Muscle layer of duodenum (tissue), 2 donors: ENCODE measurements at regions not wholly inside any gene's neighbourhood (a gene's known extent, or its start where the extent isn't known, plus 50 kb on each side); places are given as distances from the start of the nearest gene placed in this dataset.

ENCODE experiments used
- H3K27ac ChIP-seq: one replicate; pipeline ENCODE4 v1.7.0; 2013; ENCODE audit warnings: mild to moderate bottlenecking, low read length
- H3K27me3 ChIP-seq: one replicate; pipeline ENCODE4 v1.7.0; 2013; ENCODE audit warnings: low read depth, mild to moderate bottlenecking, control low read depth, low read length
- H3K36me3 ChIP-seq, 2 donors: one replicate each; pipeline ENCODE4 v1.7.0; 2013; ENCODE audit warnings: low read length in 2 of 2, control low read depth in 1 of 2, mild to moderate bottlenecking in 1 of 2; ENCODE audit not compliant: insufficient read depth in 2 of 2, control insufficient read depth in 1 of 2
- H3K4me1 ChIP-seq, 2 donors: one replicate each; pipeline ENCODE4 v1.7.0; 2013; ENCODE audit warnings: low read length in 2 of 2, mild to moderate bottlenecking in 2 of 2, control low read depth in 1 of 2, moderate library complexity in 1 of 2; ENCODE audit not compliant: insufficient read depth in 2 of 2, control insufficient read depth in 1 of 2
- H3K4me3 ChIP-seq, 2 donors: one replicate each; pipeline ENCODE4 v1.7.0; 2013; ENCODE audit warnings: low read length in 2 of 2, low read depth in 1 of 2, mild to moderate bottlenecking in 1 of 2
- H3K9me3 ChIP-seq, 2 donors: one replicate each; pipeline ENCODE4 v1.7.0; 2013; ENCODE audit warnings: low read length in 2 of 2, control low read depth in 1 of 2, mild to moderate bottlenecking in 1 of 2; ENCODE audit not compliant: control insufficient read depth in 1 of 2
- donor health status: healthy.

GRCh38 chr3:127092368-127092767, 100.6 kb upstream of the PRR23E start:
- no peaks in the 10 kb centered on the region for H3K36me3 ChIP-seq
- no peaks in the 10 kb centered on the region for H3K4me1 ChIP-seq
- no peaks in the 10 kb centered on the region for H3K27me3 ChIP-seq
- H3K9me3 ChIP-seq = peaks cover 0 to 3% of the 10 kb centered on the region in 2 donors
- H3K27ac ChIP-seq = no peak overlapping the region
- no peak overlapping the region for H3K4me3 ChIP-seq

DNA sequence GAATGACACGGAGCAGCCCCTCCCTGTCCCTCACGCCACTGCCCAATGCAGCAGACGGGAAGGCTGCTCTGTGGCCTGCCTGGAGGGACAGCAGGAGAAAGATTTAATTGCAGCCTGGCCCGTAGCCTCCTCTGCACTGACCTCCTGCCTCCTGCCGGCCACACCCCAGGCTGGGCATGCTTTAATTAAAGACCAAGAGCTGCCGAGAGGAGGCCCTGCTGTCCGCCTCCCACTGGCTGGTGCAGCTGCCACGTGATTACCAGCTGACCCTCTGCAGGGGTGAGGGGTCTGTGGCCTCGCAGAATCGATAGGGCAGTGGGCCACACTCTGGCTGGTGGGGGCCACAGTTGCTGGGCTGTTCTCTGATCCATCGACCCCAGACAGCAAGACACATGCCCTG, 100.2 kb upstream of the PRR23E start:
- H3K4me3 ChIP-seq = no peak overlapping the region
- no peaks in the 10 kb centered on the region for H3K27me3 ChIP-seq
- no peaks in the 10 kb centered on the region for H3K36me3 ChIP-seq

DNA sequence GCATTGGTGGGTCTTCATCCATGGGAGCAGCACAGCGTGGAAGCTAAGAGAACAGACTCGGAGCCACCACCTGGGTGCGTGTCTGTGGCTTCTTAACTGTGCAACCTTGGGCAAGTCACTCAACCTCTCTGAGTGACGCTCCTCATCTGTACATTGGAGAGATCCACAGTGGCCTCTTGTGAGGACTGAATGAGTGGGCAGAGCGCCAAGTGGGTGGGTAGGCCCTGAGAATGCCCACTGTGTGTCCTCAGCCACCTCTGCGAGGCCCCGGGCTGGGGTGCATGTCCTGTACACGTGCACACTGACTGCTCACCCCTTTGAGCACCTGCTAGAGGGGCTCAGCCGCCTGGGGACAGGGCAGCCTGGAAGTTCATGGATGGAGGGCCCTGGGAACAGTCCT, 99.6 kb upstream of the PRR23E start:
- Histone ChIP-seq H3K27ac (no peak overlapping the region), H3K4me1 (no peaks in the 10 kb centered on the region), H3K36me3 (no peaks in the 10 kb centered on the region), H3K4me3 (no peak overlapping the region), H3K27me3 (no peaks in the 10 kb centered on the region), H3K9me3 (peaks cover 0 to 3% of the 10 kb centered on the region in 2 donors)

More for the DNA sequence above, 100.2 kb upstream of the PRR23E start:
- Histone ChIP-seq H3K9me3 (peaks cover 0 to 3% of the 10 kb centered on the region in 2 donors), H3K27ac (no peak overlapping the region), H3K4me1 (no peaks in the 10 kb centered on the region)

GRCh38 chr3:127095774-127096173, 97.2 kb upstream of the PRR23E start:
- Histone ChIP-seq H3K4me1 (no peaks in the 10 kb centered on the region), H3K9me3 (peaks cover 0 to 3% of the 10 kb centered on the region in 2 donors), H3K27me3 (no peaks in the 10 kb centered on the region), H3K27ac (no peak overlapping the region), H3K36me3 (no peaks in the 10 kb centered on the region), H3K4me3 (no peak overlapping the region)

GRCh38 chr3:127096256-127097071, 96.5 kb upstream of the PRR23E start:
- no peaks in the 10 kb centered on the region for H3K36me3 ChIP-seq
- no peak overlapping the region for H3K27ac ChIP-seq
- H3K4me3 ChIP-seq = no peak overlapping the region
- H3K4me1 ChIP-seq = no peaks in the 10 kb centered on the region
- H3K9me3 ChIP-seq = peaks cover 0 to 3% of the 10 kb centered on the region in 2 donors
- H3K27me3 ChIP-seq = no peaks in the 10 kb centered on the region

DNA sequence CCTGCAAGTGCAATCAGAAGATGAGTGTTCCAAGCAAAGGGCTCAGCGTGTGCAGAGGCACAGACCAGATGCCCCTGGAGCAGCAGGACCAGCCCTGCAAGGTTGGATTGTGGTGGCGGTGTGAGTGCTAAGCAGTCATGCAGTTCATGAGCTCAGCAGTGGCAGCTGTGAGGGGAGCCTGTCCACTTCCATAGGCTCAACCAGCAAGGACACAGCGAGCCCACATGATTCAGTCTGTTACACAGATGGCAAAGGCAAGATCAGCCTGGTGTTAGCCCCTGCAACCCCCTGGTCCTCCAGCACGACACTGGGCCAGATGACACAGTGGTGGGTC, 95.9 kb upstream of the PRR23E start:
- Histone ChIP-seq H3K4me1 (no peaks in the 10 kb centered on the region), H3K27me3 (no peaks in the 10 kb centered on the region), H3K9me3 (peaks cover 0 to 3% of the 10 kb centered on the region in 2 donors), H3K27ac (no peak overlapping the region), H3K36me3 (no peaks in the 10 kb centered on the region), H3K4me3 (no peak overlapping the region)

- Histone ChIP-seq H3K27ac (no peak overlapping the region), H3K27me3 (no peaks in the 10 kb centered on the region), H3K9me3 (peaks cover 0 to 3% of the 10 kb centered on the region in 2 donors), H3K4me3 (no peak overlapping the region), H3K36me3 (no peaks in the 10 kb centered on the region), H3K4me1 (no peaks in the 10 kb centered on the region)
These were observed 95.5 kb upstream of the PRR23E start for GRCh38 chr3:127097481-127097880.

DNA sequence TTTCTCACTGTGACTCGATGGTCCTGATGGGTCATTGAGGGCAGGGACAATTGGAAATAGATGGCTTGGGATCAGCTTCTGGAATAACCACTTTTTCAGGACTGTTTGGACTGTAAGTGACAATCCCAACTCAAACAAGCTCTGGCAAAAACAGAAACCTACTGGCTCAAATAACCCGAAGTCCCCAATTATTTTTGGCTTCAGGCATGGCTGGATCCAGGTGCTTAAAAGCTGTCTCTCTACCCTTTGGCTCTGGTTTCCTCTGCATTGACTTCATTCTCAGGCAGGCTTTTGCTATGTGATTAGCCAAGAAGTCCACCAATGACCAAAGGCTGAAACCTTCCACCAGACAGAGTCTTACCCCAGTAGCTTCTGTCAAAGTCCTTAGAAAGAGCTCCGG, 92.9 kb upstream of the PRR23E start:
- Histone ChIP-seq H3K4me3 (no peak overlapping the region), H3K9me3 (peaks cover 0 to 3% of the 10 kb centered on the region in 2 donors)

DNA sequence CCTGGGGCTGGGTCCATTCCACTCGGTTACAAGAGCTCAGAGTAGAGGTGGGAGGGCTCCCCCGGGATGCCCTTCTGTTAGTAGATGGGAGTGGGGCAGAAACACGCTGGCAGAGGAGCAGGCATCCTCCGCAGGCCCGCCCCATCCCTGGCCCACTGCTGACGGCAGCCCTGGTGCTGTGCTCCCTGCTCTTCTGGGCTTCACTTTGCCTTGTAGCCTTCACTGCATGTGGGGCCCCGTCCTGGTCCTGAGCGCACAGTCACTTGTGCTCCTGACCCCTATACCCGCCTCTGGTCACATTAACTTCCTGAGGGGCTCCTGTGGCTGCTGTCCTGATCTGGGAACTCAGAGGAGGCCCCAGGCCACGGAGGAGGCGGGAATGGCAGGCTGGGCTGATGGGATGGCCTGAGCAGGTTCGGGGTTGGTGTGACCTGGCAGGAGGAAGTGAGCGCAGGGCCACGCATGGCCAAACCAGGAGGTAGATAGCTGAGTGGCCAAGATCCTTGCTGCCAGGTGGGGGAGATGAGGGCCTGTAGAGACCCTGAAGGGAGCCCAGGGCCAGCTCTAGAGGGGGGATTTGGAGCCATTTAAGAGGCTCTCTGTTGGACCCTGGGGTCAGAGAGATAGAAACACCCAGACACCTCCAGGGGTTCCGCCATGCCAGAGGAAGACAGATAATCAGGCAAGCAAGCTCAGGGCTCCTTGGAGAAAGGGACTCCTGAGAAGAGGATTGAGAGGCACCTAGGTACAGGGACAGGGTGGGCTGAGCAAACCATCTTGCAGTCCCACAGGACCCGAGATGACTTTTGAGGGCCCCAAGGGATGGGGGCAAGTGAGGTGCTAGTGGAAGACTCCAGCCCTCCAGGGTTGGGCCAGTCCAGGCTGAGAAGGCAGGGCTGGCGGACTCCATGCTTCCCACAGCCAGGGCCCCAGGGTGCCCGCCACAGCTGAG, 92.2 kb upstream of the PRR23E start:
- Histone ChIP-seq H3K9me3 (peaks cover 0 to 2% of the 10 kb centered on the region in 2 donors), H3K4me1 (no peaks in the 10 kb centered on the region), H3K36me3 (no peaks in the 10 kb centered on the region), H3K27ac (no peak overlapping the region), H3K27me3 (no peaks in the 10 kb centered on the region), H3K4me3 (no peak overlapping the region)

More for the DNA sequence above, 92.9 kb upstream of the PRR23E start:
- Histone ChIP-seq H3K27me3 (no peaks in the 10 kb centered on the region), H3K36me3 (no peaks in the 10 kb centered on the region), H3K27ac (no peak overlapping the region), H3K4me1 (no peaks in the 10 kb centered on the region)

DNA sequence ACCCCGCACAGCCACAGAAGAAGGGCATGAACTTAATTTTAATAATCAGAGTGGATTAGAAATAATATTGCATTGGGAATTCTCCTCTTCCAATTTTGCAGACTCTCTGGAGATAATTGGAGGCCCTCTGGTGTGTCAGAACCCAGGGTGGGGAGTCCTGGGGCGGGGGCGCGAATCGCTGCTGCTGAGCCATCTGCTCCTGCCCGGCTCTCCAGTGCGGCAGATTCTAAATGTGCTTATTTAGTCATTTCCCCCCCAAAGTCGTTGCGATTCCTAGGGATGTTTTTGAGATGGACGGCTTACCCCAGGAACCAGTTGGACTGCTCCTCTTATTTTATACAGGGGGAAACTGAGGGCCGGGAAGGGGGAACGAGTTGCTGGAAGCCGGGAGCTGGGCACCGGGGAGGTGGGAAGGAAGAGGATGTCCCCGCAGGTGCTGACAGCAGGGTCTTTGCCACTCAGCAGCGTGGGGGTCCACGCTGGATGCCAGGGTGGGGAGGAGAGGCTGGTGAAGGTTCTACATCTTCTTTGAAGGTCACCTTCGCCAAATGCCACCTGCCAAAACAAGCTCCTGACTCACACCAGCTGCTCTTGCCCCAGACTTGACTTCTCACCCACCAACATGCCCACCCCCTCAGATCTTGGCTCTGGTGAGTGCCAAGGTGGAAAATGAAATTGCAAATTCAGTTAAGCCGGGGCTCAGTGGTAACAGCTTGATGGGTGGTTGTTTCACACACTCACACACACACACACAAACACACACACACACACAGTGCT, 91.3 kb upstream of the PRR23E start:
- Histone ChIP-seq H3K27me3 (no peaks in the 10 kb centered on the region), H3K4me1 (no peaks in the 10 kb centered on the region), H3K9me3 (no peaks in the 10 kb centered on the region), H3K4me3 (no peak overlapping the region), H3K36me3 (no peaks in the 10 kb centered on the region), H3K27ac (no peak overlapping the region)

DNA sequence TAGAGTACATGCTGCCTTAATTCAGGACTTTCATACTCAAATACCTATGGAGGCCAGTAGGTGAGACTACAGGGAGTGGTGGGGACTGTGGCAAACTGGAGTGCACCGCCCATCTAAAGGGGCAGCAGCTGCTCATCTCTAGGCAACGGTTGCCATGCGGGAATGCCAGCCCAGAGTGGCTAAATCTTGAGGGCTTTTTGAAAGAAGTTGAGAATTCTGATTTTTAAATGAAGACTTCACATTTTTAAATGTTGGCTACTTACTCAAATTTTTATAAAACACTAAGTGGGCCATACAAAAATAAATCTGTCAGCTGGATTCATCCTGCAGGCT, 90.8 kb upstream of the PRR23E start:
- Histone ChIP-seq H3K4me1 (no peaks in the 10 kb centered on the region), H3K4me3 (no peak overlapping the region), H3K36me3 (no peaks in the 10 kb centered on the region), H3K9me3 (no peaks in the 10 kb centered on the region), H3K27ac (no peak overlapping the region), H3K27me3 (no peaks in the 10 kb centered on the region)
